ENCODE measurements at regions not wholly inside any gene's neighbourhood (a gene's known extent, or its start where the extent isn't known, plus 50 kb on each side); places are given as distances from the start of the nearest gene placed in this dataset.

DNA sequence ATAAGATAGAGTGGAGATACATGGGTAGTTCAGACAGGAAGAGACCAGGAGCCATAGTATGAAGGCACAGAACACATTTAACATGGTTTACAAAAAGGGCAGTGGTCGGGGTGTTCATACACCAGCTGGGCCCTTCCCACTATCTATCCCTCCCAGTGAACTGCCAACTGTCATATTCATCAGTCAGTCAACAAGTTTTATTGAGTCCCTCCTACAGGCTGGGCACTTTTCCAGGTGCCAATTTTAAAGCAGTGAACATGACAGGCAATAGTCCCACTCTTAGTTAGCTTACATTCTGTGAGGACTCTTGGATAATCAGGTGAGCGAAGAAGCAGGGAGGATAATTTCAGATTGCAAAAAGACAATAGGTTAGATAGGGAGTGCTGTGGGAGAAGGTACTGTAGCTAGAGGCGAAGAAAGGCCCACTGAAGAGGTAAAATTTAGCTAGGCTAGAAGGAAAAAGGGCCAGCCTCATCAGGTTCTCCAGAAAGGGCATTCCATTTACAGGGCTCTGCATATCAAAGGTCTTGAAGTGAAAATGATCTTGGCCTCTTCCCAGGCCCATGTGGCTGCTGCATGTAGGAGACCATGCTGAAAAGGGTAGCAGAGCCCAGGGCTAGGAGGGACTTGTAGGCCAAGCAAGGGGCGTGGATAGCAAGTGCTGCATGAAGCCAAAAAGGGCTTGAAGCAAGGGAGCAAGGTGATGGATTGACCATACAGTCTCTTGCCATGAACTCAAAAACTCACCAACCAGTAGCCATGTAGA lies 274.7 kb upstream of the SNX7 start:
- DNase-seq (ENCODE audit: low read depth in 4 of 4, low spot score in 2 of 4) = no peak

DNA sequence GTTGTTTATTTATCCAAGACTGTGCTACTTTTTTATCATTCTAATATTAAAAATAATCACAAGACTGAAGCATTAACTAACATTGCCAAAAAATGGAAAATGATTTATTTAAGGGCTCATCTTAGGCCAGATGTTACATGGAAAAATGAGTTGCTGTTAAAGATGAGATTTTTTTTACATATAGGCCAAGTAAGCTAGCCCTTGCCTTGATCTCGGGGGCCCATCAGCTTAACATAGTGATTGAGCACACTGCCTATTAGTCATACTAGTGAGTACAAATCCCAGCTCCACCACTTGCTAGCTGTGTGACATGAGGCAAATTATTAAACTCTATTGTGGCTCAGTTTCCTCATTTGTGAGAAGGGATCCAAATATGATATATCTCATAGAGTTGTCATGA lies 275.9 kb upstream of the SNX7 start:
- DNase-seq (ENCODE audit: low read depth in 4 of 4, low spot score in 2 of 4) = no peak

DNA sequence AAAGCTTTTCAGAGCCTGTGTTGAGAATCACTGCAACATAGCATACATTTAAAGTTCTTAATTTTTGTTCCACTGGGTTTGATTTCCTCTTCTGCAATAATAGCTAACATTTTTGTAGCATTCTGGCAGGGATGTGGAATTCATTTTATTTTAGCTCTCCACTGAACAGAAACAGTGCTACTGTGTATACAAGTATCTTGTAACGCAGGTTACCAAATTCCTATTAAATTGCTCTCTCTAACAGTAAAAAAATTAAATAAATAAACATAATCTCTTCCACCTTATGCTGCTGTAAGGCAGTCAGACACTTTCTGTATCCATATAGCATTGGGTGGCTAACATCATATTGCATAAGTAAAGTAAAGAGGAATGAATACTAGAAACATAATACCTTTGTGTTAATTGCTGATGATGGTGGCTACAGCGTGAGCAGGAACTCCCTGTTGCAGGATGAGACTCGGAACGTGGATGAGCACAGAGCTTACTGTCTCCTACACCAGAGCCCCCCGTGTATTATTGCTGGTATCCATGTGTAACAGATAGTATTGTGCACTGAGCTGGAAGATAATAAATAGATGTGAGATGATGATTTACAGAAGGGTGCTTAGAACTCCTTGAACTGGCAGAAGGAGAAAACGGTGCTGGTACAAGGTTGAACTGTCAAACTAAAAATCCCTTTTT lies 276.9 kb upstream of the SNX7 start:
- DNase-seq (ENCODE audit: low read depth in 4 of 4, low spot score in 2 of 4) = no peak

DNA sequence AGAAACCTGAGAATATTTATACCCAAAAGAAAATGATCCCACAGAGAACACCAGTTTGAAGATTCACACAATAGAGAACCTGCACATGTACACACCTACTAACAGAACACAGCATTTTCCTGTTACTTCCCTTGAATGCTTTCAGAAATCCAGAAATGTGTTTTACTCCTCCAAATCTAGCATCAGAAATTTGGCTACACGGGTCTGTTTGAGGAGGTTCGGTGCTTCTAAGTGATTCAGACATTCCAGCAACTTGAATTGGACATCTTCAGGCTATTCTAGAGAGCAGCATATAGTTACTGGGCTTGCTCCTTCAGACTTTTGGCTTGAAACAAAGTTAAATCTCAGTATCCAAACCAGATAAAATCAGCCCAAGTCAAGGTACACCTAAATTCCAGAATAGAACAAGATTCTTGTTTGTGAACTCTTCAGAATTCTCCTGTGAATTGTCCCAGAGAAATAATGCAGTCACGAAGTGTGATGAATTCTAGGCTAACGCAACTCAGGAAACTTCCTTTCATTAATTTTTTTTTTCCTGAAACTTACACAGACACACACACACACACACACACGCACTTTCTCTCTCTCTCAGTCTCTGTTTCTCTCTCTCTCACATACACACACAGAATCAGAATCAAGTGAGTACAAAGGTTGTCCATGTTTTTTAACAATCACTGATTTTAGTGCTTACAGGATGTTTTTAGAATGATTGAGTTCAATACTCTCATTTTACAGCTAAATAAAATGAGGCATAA lies 278.4 kb upstream of the SNX7 start:
- DNase-seq (ENCODE audit: low read depth in 4 of 4, low spot score in 2 of 4) = no peak

DNA sequence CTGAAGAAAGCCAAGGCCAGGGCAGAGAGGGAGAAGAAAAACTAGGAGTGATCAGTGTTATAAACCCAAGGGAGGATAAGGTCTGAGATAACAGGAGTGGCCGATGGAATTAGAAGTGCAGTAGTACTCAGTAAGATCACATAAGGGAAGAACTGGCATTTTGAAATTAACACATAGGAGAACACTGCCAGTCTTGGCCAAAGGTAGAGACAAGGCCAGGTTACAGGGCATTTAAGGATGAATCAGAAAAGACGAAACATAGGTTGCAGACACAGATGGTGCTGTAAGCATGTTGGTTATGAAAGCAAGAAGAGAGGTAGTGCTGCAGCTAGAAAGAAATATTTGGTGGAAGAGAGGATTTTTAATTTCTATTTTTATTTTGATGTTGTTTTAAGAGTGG lies 278.9 kb upstream of the SNX7 start:
- no peak for DNase-seq (ENCODE audit: low read depth in 4 of 4, low spot score in 2 of 4)

DNA sequence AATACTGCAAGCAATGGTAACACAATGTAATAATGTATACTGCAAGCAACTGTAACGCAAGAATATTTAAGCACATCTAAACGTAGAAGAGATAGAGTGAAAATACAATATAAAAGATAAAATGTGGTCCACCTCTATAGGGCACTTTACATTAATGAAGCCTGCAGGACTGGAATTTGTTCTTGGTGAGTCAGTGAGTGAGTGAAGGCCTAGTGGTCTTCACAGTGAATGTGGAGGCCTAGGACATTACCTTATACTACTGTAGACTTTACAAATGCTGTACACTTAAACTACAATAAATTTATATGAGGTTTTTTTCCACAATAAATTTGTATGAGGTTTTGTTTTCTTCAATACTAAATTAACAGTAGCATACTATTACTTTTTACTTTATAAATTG lies 287.4 kb upstream of the SNX7 start:
- DNase-seq (ENCODE audit: low read depth in 4 of 4, low spot score in 2 of 4) = no peak

DNA sequence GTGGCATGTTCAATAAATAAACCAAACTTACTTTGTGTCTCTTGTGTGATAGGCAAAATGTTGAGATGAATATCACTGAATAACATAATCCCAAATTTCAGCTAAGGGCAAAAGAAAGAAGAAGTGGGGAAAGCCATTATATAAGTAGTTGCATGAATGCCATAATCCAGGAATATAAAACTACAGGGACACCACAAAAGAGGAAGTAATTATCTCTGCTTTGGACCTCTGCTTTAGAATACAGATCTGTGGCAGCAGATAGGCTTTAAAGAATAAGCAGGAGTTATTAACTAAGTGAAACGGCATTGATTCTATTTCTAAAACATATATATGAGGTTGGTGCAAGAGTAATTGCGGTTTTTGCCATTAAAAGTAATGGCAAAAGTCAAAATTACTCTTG lies 288.5 kb upstream of the SNX7 start:
- DNase-seq (ENCODE audit: low read depth in 4 of 4, low spot score in 2 of 4) = no peak

DNA sequence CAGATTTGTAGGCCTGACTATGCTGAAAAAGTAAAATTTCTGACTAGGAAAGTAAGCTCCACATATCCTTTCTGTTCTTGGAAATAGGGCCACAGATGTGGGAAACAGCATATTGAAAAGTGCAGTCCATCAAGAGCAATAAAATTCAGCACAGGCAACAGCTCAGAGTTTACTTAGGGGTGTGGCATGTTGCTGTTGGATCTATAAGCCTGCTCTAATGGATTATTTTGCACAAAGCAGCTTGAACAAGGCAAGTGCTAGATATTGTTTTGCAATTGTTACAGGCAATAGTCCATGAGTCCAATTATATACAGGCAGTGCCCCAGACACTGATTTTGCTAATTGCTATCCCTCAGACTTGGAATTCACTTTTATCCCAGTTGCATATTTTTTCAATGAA lies 289.8 kb upstream of the SNX7 start:
- no peak for DNase-seq (ENCODE audit: low read depth in 4 of 4, low spot score in 2 of 4)

DNA sequence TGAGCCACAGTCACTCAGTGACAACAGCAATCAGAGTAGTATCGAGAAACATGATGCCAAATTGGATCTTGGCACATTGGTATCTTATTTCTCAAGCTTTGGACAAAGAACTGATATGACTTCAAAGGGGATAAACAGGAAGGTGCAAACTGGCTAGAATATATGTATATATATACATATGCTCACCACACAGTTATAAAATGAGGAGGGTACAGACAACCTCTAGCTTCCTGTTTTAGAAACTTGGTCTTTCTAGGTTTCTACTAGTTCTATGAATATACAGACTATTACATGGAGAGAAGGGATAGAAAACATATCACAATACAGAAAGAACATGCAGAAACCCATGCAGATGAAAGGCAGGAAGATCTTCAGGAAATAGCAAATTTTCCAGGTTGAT lies 292.1 kb upstream of the SNX7 start:
- DNase-seq (ENCODE audit: low read depth in 4 of 4, low spot score in 2 of 4) = no peak

DNA sequence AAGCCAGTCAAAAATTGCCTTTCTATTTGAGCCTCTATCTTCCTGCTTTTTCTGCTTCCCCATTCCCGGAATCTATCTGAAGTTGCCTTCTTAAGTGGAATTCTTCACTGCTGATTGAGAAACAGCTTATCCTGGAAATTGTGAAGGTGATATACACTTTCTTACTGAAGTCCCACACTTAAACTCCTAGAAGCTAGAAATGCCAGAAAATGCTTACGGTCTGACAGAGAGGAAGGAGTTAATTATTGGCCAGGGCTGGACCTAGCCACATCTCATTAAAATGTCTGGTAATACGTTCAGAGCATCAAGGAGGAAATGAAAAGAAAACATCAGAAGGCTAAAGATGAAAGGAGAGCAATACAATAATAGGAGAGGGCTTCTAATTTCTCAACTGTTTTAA lies 292.5 kb upstream of the SNX7 start:
- no peak for DNase-seq (ENCODE audit: low read depth in 4 of 4, low spot score in 2 of 4)

DNA sequence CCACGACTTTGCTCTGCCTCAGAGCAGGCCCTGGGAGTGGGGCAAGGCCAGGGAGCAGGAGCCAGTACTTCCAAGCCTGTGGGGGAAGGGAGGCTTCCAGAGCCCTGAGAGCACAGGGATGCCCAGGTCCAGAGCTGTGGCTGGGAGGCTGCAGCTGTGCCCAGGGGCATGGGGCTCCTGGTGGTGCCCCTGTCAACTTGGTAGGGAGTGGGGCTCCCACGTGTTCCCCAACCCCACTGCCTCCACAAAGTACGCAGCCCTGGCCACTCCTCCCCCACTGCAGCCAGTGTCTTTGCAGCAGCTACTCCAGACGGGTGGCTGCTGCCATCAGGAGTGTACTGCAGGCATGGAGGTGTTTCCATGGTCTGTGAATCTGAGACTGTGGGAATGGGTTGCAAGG lies 294.1 kb upstream of the SNX7 start:
- no peak for DNase-seq (ENCODE audit: low read depth in 4 of 4, low spot score in 2 of 4)

DNA sequence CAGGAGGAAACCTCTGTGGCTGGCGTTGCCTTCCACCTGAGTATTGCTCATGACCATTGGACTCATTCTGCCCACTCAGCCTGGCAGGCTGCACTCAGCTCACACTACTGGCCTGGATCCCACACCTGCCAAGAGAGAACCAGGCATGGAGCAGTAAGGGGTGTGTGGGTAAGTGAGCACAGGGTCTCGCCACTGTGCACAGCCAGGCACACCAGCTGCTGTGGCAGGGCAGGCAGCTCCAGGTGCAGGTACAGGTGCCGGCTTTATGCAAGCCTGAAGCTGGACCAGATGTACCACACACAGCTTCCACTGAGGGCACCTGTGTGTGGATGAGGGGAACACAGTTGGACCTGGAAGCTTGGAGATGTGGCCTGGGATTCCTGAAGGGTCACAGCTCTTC lies 295.2 kb upstream of the SNX7 start:
- no peak for DNase-seq (ENCODE audit: low read depth in 4 of 4, low spot score in 2 of 4)

DNA sequence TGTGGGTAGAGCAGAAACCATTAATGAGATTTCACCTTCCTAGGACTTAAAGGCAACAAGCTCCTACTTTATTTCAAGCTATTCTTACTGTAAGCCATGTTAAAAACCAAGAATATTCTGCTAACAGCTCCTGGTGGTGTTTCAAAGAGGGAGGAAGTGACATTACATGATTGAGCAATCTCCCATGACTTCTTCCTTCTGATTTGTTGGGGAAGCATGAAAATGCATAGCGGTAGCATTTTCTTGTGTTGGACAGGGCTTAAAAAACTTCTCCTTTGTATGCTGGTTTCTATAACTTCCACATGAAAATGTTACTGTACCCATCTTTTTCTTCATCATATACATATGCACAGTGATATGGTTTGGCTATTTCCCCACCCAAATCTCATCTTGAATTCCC lies 297.0 kb upstream of the SNX7 start:
- no peak for DNase-seq (ENCODE audit: low read depth in 4 of 4, low spot score in 2 of 4)

DNA sequence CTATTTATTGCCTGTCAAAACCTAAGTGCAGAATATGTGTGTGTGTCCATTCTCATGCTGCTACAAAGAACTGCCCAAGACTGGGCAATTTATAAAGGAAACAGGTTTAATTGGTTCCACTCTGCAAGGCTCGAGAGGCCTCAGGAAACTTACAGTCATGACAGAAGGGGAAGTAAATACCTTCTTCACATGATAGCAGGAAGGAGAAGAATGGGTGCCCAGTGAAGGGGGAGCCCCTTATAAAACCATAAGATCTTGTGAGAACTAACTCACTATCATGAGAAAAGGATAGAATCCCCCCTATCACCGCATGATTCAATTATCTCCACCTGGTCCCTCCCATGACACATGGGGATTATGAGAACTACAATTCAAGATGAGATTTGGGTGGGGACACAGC lies 300.7 kb upstream of the SNX7 start:
- DNase-seq (ENCODE audit: low read depth in 4 of 4, low spot score in 2 of 4) = no peak

DNA sequence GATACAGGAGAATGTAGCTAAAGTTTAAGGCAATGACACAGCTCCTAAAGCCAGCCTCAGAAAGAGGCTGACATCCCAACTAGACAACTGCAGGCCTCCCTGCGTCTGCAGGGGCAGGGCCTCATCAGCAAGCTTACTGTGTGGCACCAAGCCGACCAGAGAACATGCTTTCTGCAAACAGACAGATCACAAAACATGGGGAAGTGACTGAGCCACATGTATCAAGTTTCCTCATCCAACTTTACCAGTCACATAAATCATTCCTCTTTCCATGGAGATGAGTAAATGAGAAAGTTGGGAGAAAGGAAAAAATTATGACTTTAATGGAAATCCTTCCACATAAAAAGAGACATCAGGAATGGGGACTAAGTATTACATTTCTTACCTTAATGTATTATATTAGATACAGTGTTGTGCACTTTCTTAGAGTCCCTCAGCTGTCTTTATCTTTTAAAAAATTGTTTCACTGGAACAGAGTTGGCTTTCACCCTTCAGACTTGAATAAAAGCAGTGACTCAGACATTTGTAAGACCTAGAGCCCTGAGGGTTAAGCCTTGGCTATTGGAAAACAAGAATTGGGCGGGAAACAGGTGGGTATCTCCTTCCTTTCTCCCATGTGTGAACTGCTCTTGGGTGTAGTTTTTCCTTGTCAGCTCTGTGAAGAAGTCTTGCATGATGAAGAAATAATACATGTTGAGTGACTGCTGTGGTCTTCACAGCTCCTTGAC lies 305.7 kb upstream of the SNX7 start:
- no peak for DNase-seq (ENCODE audit: low read depth in 4 of 4, low spot score in 2 of 4)

DNA sequence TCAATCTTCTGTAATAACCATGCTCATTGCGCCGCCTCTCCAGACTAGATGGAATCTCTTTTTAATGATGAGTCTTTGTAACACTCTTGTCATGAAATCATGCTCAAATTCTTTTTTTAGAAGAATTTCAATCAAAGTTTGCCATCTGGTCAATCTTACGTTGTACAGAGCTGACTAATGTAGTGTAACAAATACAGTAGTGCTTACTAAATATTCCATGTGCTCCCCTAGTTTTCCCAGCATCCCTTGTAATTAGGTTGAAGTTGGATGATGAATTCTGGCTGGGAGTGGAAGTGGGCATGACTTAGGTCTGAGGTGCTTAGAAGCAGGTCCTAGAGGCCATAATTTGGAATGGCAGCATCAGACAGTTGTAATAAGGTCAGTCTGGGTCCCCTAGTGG lies 309.1 kb upstream of the SNX7 start:
- no peak for DNase-seq (ENCODE audit: low read depth in 4 of 4, low spot score in 2 of 4)

DNA sequence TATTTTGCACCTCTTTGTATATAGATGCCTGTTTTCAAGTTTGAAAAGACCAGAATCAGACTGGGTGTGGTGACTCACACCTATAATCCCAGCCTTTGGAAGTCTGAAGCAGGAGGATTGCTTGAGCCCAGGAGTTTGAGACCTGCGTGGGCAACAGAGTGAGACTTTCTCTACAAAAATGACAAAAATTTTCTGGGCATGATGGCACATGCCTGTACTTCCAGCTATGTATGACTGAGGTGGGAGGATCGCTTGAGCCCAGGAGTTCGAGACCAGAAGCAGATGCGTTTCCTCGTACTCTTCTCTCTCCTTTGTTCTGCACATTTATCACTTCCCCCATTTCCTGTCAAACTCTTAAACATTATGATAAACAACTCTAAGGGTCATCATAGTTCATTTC lies 310.0 kb upstream of the SNX7 start:
- no peak for DNase-seq (ENCODE audit: low read depth in 4 of 4, low spot score in 2 of 4)

DNA sequence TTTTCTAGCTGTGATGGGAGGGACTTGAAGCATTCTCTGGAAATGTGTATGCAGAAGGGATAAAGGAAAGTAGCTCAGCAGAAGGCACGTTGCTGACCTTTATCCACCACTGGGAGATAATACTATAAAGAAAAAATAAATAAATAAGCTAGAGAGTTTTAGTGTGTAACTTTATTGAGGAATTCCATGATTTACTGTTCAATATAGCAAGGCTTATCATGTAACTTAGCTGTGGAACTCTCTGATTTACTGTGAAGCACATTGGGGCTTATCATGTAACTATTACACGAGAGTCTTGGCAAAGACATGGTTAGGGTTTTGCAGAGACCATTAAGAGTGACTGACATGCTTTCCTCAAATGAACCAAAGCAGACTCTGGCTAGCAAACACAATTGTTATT lies 316.1 kb upstream of the SNX7 start:
- no peak for DNase-seq (ENCODE audit: low read depth in 4 of 4, low spot score in 2 of 4)

DNA sequence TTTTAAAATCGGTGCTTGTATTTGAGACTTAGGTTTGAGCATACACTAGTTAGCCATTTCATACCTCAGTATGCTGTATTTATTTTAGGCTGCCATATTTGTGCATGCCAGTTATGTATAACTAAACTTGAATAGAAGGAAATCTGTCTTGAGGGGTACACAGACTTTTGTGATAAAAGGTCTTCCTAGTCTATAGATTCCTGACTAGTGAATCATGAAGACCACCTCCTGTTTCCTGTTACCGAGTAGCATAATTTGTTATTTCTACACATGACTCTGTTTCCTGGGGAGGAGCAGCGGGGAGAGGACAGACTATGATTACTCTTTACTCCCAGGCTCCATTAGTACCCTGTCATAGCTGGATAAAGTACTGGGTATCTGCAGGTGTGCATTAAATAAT lies 316.8 kb upstream of the SNX7 start:
- no peak for DNase-seq (ENCODE audit: low read depth in 4 of 4, low spot score in 2 of 4)

DNA sequence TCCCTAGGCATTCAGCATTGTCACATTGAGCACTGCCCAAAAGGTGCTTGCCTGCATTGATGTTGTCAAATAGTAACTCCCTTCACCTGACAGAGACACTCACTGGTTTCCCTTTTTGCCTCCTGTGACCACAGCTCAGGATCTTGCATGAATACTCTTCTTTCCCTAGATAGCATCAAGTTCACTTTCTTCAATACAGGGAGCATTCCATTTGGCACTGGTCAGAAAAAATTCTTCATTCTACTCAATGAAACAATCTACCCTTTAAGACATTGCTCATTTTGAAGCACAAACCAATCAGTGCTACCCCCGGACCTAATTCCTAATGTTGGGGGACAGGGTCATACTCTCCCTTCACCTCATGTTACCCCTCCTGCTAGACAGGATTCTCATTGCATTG lies 319.0 kb upstream of the SNX7 start:
- DNase-seq (ENCODE audit: low read depth in 4 of 4, low spot score in 2 of 4) = no peak

DNA sequence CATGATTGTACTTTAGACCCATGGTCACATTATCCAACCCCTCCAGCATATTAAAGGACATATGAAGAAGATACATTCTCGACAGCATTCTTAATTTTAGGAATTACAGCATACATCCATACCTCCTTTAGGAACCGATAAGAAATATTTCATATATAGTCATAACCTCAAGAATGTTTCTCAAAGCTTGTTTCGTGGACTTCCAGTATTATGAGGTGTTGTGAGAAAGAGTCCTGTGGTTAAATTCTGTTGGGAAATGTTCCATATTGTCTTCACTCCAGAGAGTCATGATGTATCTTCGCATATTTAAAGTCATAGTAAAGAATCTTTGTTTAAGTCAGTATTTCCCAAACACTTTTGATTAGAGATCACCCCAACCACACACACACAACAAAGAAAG lies 321.0 kb upstream of the SNX7 start:
- no peak for DNase-seq (ENCODE audit: low read depth in 4 of 4, low spot score in 2 of 4)

Measured in left renal cortex interstitium (tissue), 4 donors.